ENCODE measurements at regions not wholly inside any gene's neighbourhood (a gene's known extent, or its start where the extent isn't known, plus 50 kb on each side); places are given as distances from the start of the nearest gene placed in this dataset.
"Not testable (repeated sequence)": the region's sequence is repeated elsewhere in the genome, so short reads cannot be mapped to it uniquely, and the experiment has no call there.

GRCh38 chr7:34486371-34486770 lies 171.6 kb upstream of the NPSR1 start:
- no peak for DNase-seq (ENCODE audit: low read depth, low spot score)

- DNase-seq (ENCODE audit: low read depth, low spot score), result no peak
Measured at GRCh38 chr7:34487391-34488115, 170.5 kb upstream of the NPSR1 start.

GRCh38 chr7:34488766-34489165 lies 169.3 kb upstream of the NPSR1 start:
- no peak for DNase-seq (ENCODE audit: low read depth, low spot score)

- no peak for DNase-seq (ENCODE audit: low read depth, low spot score)
Measured at GRCh38 chr7:34491899-34492298, 166.1 kb upstream of the NPSR1 start.

- no peak for DNase-seq (ENCODE audit: low read depth, low spot score)
Measured at GRCh38 chr7:34493752-34494151, 164.3 kb upstream of the NPSR1 start.

GRCh38 chr7:34497153-34497777 lies 160.8 kb upstream of the NPSR1 start:
- DNase-seq (ENCODE audit: low read depth, low spot score), result no peak

- DNase-seq (ENCODE audit: low read depth, low spot score), result no peak
Measured at GRCh38 chr7:34501156-34501555, 156.9 kb upstream of the NPSR1 start.

GRCh38 chr7:34507191-34507590 lies 150.8 kb upstream of the NPSR1 start:
- no peak for DNase-seq (ENCODE audit: low read depth, low spot score)

- no peak for DNase-seq (ENCODE audit: low read depth, low spot score)
Measured at GRCh38 chr7:34523226-34523918, 134.6 kb upstream of the NPSR1 start.

GRCh38 chr7:34530259-34530658 lies 127.8 kb upstream of the NPSR1 start:
- no peak for DNase-seq (ENCODE audit: low read depth, low spot score)

GRCh38 chr7:34539003-34539402 lies 119.0 kb upstream of the NPSR1 start:
- no peak for DNase-seq (ENCODE audit: low read depth, low spot score)

GRCh38 chr7:34544621-34545020 lies 113.4 kb upstream of the NPSR1 start:
- DNase-seq (ENCODE audit: low read depth, low spot score), result no peak

- DNase-seq (ENCODE audit: low read depth, low spot score), result no peak
Measured at GRCh38 chr7:34550996-34551395, 107.0 kb upstream of the NPSR1 start.

GRCh38 chr7:34552502-34552901 lies 105.5 kb upstream of the NPSR1 start:
- no peak for DNase-seq (ENCODE audit: low read depth, low spot score)

GRCh38 chr7:34558022-34558421 lies 100.0 kb upstream of the NPSR1 start:
- no peak for DNase-seq (ENCODE audit: low read depth, low spot score)

GRCh38 chr7:34564091-34564490 lies 93.9 kb upstream of the NPSR1 start:
- DNase-seq (ENCODE audit: low read depth, low spot score), result no peak

- no peak for DNase-seq (ENCODE audit: low read depth, low spot score)
Measured at GRCh38 chr7:34567906-34568305, 90.1 kb upstream of the NPSR1 start.

GRCh38 chr7:34569975-34570699 lies 87.9 kb upstream of the NPSR1 start:
- no peak for DNase-seq (ENCODE audit: low read depth, low spot score)

- DNase-seq (ENCODE audit: low read depth, low spot score), result no peak
Measured at GRCh38 chr7:34575006-34575405, 83.0 kb upstream of the NPSR1 start.

GRCh38 chr7:34577934-34578333 lies 80.1 kb upstream of the NPSR1 start:
- not testable (repeated sequence) for DNase-seq (ENCODE audit: low read depth, low spot score)

GRCh38 chr7:34581698-34582097 lies 76.3 kb upstream of the NPSR1 start:
- DNase-seq (ENCODE audit: low read depth, low spot score), result not testable (repeated sequence)

- no peak for DNase-seq (ENCODE audit: low read depth, low spot score)
Measured at GRCh38 chr7:34584526-34584925, 73.5 kb upstream of the NPSR1 start.

All from smooth muscle cell of the brain vasculature (primary cell).